Endothelial cell of umbilical vein (primary cell): ENCODE measurements at regions not wholly inside any gene's neighbourhood (a gene's known extent, or its start where the extent isn't known, plus 50 kb on each side); places are given as distances from the start of the nearest gene placed in this dataset.

Source experiments
- BruUV-seq: library from RNA; stranded (reverse); fragments of 400-500 nt; replicated peaks from 2 replicates; lab custom pipeline; 2021; lab: Mats Ljungman, UMichigan
- CTCF ChIA-PET: fragments of 300-600, 350-600 bp; sonication (Branson Sonifier 250); formaldehyde crosslinking; loops from one replicate; lab custom pipeline; 2021; ENCODE audit warnings: antibody characterized with exemption, inconsistent platforms; lab: Charles Lee
- POLR2A ChIA-PET: fragments of 300-600, 350-600 bp; sonication (Branson Sonifier 250); formaldehyde crosslinking; loops from one replicate; lab custom pipeline; 2021; ENCODE audit warnings: antibody characterized with exemption, inconsistent platforms; lab: Charles Lee
- DNase-seq: peaks from one replicate; pipeline ENCODE4 v3.0.0-alpha.2; 2011; ENCODE audit warnings: low read depth, low spot score
- FAIRE-seq: peaks from 2 replicates; lab custom pipeline; 2011; peaks lifted over from hg19 to GRCh38; lab: Jason Lieb, UNC
- H2AFZ ChIP-seq: 2 replicates; pipeline ENCODE4 v1.6.0; 2012; ENCODE audit warnings: low read depth, low read length, control low read depth, inconsistent platforms
- H3K27ac ChIP-seq: 2 replicates; pipeline ENCODE4 v1.5.1; 2011; ENCODE audit warnings: low read depth, mild to moderate bottlenecking, control low read depth, low read length, moderate library complexity; ENCODE audit not compliant: insufficient read depth
- H3K27me3 ChIP-seq, 2 experiments: 2 replicates each; pipeline versions ENCODE4 v1.6.0 to v1.6.1; 2011; ENCODE audit warnings: low read length in 2 of 2, mixed read lengths in 1 of 2; ENCODE audit not compliant: control insufficient read depth in 2 of 2, insufficient read depth in 2 of 2
- H3K36me3 ChIP-seq, 2 experiments: 2 replicates in 1 of 2; 3 replicates in 1 of 2; pipeline ENCODE4 v1.5.1; 2011; ENCODE audit warnings: low read length in 2 of 2, mild to moderate bottlenecking in 1 of 2, moderate library complexity in 1 of 2; ENCODE audit not compliant: control insufficient read depth in 2 of 2, insufficient read depth in 2 of 2; ENCODE audit errors: extremely low read depth in 1 of 2
- H3K4me1 ChIP-seq: 3 replicates; pipeline ENCODE4 v1.5.1; 2011; ENCODE audit warnings: mild to moderate bottlenecking, low read length; ENCODE audit not compliant: control insufficient read depth, insufficient read depth; ENCODE audit errors: extremely low read depth
- H3K4me2 ChIP-seq: 2 replicates; pipeline ENCODE4 v1.6.1; 2011; ENCODE audit warnings: low read length, control low read depth, mixed read lengths; ENCODE audit not compliant: insufficient read depth
- H3K4me3 ChIP-seq, 3 experiments: fragments of 200-600 bp in 1 of 3; sonication (generic), shearing (Covaris generic) in 1 of 3; replicated peaks in 1 of 3; 2 replicates each; pipeline ENCODE4 v1.5.1; 2011 to 2016; ENCODE audit warnings: control low read depth in 3 of 3, low read length in 3 of 3, mild to moderate bottlenecking in 2 of 3, inconsistent platforms in 1 of 3, low read depth in 1 of 3, moderate library complexity in 1 of 3; ENCODE audit not compliant: insufficient read depth in 1 of 3
- H3K79me2 ChIP-seq: 2 replicates; pipeline ENCODE4 v1.6.0; 2012; ENCODE audit warnings: low read length, inconsistent platforms; ENCODE audit not compliant: control insufficient read depth, insufficient read depth
- H3K9ac ChIP-seq: replicated peaks from 2 replicates; pipeline ENCODE3; 2011; ENCODE audit warnings: low read length, control low read depth; ENCODE audit not compliant: insufficient read depth; ENCODE audit errors: extremely low read depth
- H3K9me1 ChIP-seq: replicated peaks from 3 replicates; pipeline ENCODE4 v1.6.0; 2011; ENCODE audit warnings: mild to moderate bottlenecking, low read length; ENCODE audit not compliant: control insufficient read depth, insufficient read depth; ENCODE audit errors: extremely low read depth
- H3K9me3 ChIP-seq: replicated peaks from 2 replicates; pipeline ENCODE4 v1.5.1; 2012; ENCODE audit warnings: low read length, inconsistent platforms; ENCODE audit not compliant: control insufficient read depth, insufficient read depth
- H4K20me1 ChIP-seq: replicated peaks from 2 replicates; pipeline ENCODE3; 2011; ENCODE audit warnings: mild to moderate bottlenecking, low read length; ENCODE audit not compliant: control insufficient read depth, insufficient read depth; ENCODE audit errors: extremely low read depth
- CTCF ChIP-seq, 2 donors: IDR thresholded peaks; 1 replicate in 1 of 2; 2 replicates in 1 of 2; pipeline ENCODE4 v1.5.1; 2011; ENCODE audit warnings: low read length in 2 of 2, mild to moderate bottlenecking in 2 of 2, moderate library complexity in 2 of 2, control low read depth in 1 of 2, inconsistent platforms in 1 of 2, low read depth in 1 of 2; ENCODE audit not compliant: insufficient read depth in 1 of 2; ENCODE audit errors: extremely low read depth in 1 of 2
- EZH2 ChIP-seq: IDR thresholded peaks from 2 replicates; pipeline ENCODE4 v1.6.1; 2012; ENCODE audit warnings: borderline replicate concordance, low read depth, mild to moderate bottlenecking, moderate library complexity, low read length, inconsistent platforms; ENCODE audit not compliant: severe bottlenecking
- FOS ChIP-seq: IDR thresholded peaks from 2 replicates; pipeline ENCODE4 v1.6.1; 2011; ENCODE audit warnings: mild to moderate bottlenecking, low read length, moderate library complexity, borderline replicate concordance; ENCODE audit not compliant: insufficient read depth
- JUN ChIP-seq: IDR thresholded peaks from 2 replicates; pipeline ENCODE4 v1.6.1; 2011; ENCODE audit warnings: borderline replicate concordance, low read depth; ENCODE audit not compliant: insufficient read length, insufficient read depth
- MAX ChIP-seq: IDR thresholded peaks from 2 replicates; pipeline ENCODE4 v1.6.1; 2011; ENCODE audit not compliant: insufficient read depth, insufficient read length
- MYC ChIP-seq: IDR thresholded peaks from one replicate; pipeline ENCODE4 v1.6.1; 2011; ENCODE audit warnings: mild to moderate bottlenecking, low read depth, low read length
- POLR2A ChIP-seq: IDR thresholded peaks from 2 replicates; pipeline ENCODE4 v1.6.1; 2012; ENCODE audit warnings: low read depth, mild to moderate bottlenecking, control low read depth, low read length
- POLR2AphosphoS5 ChIP-seq: IDR thresholded peaks from 2 replicates; pipeline ENCODE4 v1.6.1; 2012; ENCODE audit warnings: low read depth, mild to moderate bottlenecking, control low read depth, low read length, moderate library complexity; ENCODE audit not compliant: insufficient read depth
- dilution Hi-C: fragments of 300-500 bp; cut with MboI; formaldehyde crosslinking; loops from one replicate; pipeline ENCODE4 v1.15.0; 2019; ENCODE audit warnings: low sequenced_read_pairs; ENCODE audit not compliant: extremely low pct_ligation_motif_present
- intact Hi-C: fragments of 100-400 bp; cut with micrococcal nuclease; formaldehyde crosslinking; loops from one replicate; pipeline ENCODE4 v1.10.0; 2022

DNA sequence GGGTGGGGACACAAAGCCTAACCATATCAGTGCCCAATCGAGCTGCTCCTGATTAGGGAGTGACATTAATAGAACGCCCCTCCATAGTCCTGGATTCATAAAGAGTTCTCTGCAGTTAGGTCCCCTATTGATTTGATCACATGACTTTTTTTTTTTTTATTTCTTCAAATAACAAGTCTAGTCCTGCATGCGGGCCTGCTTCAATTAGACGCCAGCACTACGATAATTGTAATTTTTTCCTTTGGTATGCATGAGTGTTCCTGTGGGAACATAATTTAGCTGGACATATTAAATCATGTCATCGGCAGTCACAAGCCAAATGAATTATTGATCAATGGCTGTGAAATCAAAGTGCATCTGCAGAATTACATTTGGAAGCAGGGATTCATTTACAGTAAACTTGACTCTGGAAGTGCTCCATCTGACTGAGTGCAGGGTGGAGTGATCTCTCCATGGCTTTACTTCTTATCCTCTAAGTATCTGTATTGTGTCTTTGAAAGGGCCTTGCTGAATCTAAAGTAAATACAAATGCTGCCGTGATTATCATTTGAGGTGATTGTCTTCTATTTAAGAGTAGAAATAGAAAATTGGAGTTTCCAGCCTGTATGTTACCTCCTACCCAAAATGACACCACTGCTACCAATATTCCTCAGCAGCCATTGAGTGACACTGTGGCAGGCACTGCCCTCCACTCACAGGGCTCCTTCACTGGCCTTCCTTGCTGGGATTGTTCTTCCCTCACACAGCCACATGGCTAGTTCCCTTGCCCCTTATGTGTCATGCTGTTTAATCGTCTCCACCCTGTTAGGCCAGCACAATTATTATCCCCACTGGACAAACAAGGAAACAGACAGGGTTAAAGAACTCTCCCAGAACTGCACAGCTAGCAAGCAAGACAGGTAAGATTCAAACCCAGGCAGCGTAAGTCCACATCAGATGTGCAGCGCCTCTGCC, 337.4 kb upstream of the ID2 start:
- Histone ChIP-seq H3K79me2 (no peaks in the 10 kb centered on the region), H3K9ac (no peak overlapping the region), H3K4me1 (no peaks in the 10 kb centered on the region), H4K20me1 (no peaks in the 10 kb centered on the region), H3K27me3 (no peaks in the 10 kb centered on the region), H3K4me2 (no peak overlapping the region), H3K4me3 (no peak overlapping the region), H3K9me1 (no peaks in the 10 kb centered on the region), H3K9me3 (peaks cover 2% of the 10 kb centered on the region), H2AFZ (no peak overlapping the region), H3K36me3 (no peaks in the 10 kb centered on the region), H3K27ac (no peak overlapping the region)
- ChIA-PET POLR2A (no interaction called here), CTCF (no interaction called here)
- no peak for DNase-seq
- intact Hi-C loops (no loop called here), dilution Hi-C loops (no loop called here)
- FAIRE-seq, result no peak
- TF ChIP-seq POLR2A (no peak), EZH2 (no peak), FOS (no peak), POLR2AphosphoS5 (no peak), MYC (no peak), MAX (no peak), JUN (no peak)
- no TSS peak for BruUV-seq

DNA sequence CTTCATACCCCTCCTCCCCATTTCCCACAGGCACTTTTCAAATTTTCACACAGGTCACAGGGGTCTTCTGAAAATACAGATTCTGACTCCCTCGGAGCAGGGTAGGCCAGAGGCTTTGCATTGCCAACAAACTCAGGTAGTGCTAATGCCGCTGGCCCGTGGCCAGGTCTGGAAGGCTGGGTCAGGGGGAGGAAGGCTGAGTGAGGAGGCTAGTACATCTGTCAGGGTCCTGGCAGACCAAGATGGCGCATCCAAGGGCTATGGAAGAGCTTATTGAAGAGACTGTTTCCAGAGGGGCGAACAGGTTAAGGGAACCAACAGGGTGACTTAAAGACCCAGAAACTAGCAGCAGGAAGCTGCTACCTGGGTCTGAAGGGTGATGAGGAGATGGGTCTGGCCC, 336.7 kb upstream of the ID2 start:
- POLR2A ChIA-PET, result no interaction called here
- FAIRE-seq, result no peak
- CTCF ChIA-PET, result no interaction called here

More for the DNA sequence above, 336.7 kb upstream of the ID2 start:
- no peak overlapping the region for H2AFZ ChIP-seq
- no peaks in the 10 kb centered on the region for H3K27me3 ChIP-seq
- H3K9me3 ChIP-seq, result peaks cover 2% of the 10 kb centered on the region
- H3K79me2 ChIP-seq, result no peaks in the 10 kb centered on the region
- BruUV-seq, result no TSS peak
- no peaks in the 10 kb centered on the region for H3K4me1 ChIP-seq
- H3K4me2 ChIP-seq, result no peak overlapping the region
- H3K36me3 ChIP-seq, result no peaks in the 10 kb centered on the region
- intact Hi-C loops, result no loop called here
- no peak overlapping the region for H3K9ac ChIP-seq
- no peak for TF ChIP-seq CTCF (IDR thresholded peaks at IDR 0.05; ENCODE audit: extremely low read depth in 1 of 2, insufficient read depth in 1 of 2, low read depth in 1 of 2, low read length in 2 of 2)
- TF ChIP-seq POLR2AphosphoS5, result no peak
- no peak for TF ChIP-seq FOS
- dilution Hi-C loops, result no loop called here
- H4K20me1 ChIP-seq, result no peaks in the 10 kb centered on the region
- H3K27ac ChIP-seq, result no peak overlapping the region
- H3K9me1 ChIP-seq, result no peaks in the 10 kb centered on the region
- H3K4me3 ChIP-seq, result no peak overlapping the region
- no peak for DNase-seq
